Progenitor cell of endocrine pancreas (in vitro differentiated cells): ENCODE measurements at regions not wholly inside any gene's neighbourhood (a gene's known extent, or its start where the extent isn't known, plus 50 kb on each side); places are given as distances from the start of the nearest gene placed in this dataset.

Experiments
- DNase-seq: peaks from one replicate; pipeline ENCODE4 v3.0.0; 2021; ENCODE audit warnings: low spot score; ENCODE audit not compliant: unreplicated experiment
- H3K27ac Mint-ChIP-seq: 2 replicates; pipeline ENCODE4 v1.8.0; 2021; ENCODE audit warnings: mild to moderate bottlenecking, moderate library complexity, mixed read lengths
- H3K27me3 Mint-ChIP-seq: 2 replicates; pipeline ENCODE4 v1.8.0; 2021; ENCODE audit warnings: mixed read lengths
- H3K36me3 Mint-ChIP-seq: 2 replicates; pipeline ENCODE4 v1.8.0; 2022; ENCODE audit warnings: mixed read lengths; ENCODE audit not compliant: insufficient read depth
- H3K4me1 Mint-ChIP-seq: 2 replicates; pipeline ENCODE4 v1.8.0; 2021; ENCODE audit warnings: low read depth, mixed read lengths
- H3K4me3 Mint-ChIP-seq: 2 replicates; pipeline ENCODE4 v1.8.0; 2021; ENCODE audit warnings: low read depth, mild to moderate bottlenecking, moderate library complexity, mixed read lengths
- H3K9me3 Mint-ChIP-seq: 2 replicates; pipeline ENCODE4 v1.8.0; 2021; ENCODE audit warnings: low read depth, mixed read lengths
- CTCF ChIP-seq: fragments of 200-600 bp; sonication (generic); IDR thresholded peaks from one replicate; pipeline ENCODE4 v1.5.0; 2021; ENCODE audit warnings: antibody characterized with exemption, mild to moderate bottlenecking; ENCODE audit not compliant: unreplicated experiment

GRCh38 chr2:150710041-150710440 is 222.6 kb upstream of the RND3 start:
- no peaks in the 10 kb centered on the region for H3K36me3 Mint-ChIP-seq
- TF ChIP-seq CTCF: no peak

GRCh38 chr2:150706561-150706960 is 219.1 kb upstream of the RND3 start:
- no peak overlapping the region for H3K4me3 Mint-ChIP-seq
- H3K36me3 Mint-ChIP-seq: no peaks in the 10 kb centered on the region
- H3K27ac Mint-ChIP-seq: no peak overlapping the region
- TF ChIP-seq CTCF: no peak
- H3K4me1 Mint-ChIP-seq: peaks cover 3% of the 10 kb centered on the region
- no peak for DNase-seq
- no peaks in the 10 kb centered on the region for H3K27me3 Mint-ChIP-seq
- H3K9me3 Mint-ChIP-seq: no peaks in the 10 kb centered on the region

More at GRCh38 chr2:150710041-150710440, 222.6 kb upstream of the RND3 start:
- Mint-ChIP-seq H3K4me3 (no peak overlapping the region), H3K4me1 (no peaks in the 10 kb centered on the region), H3K9me3 (no peaks in the 10 kb centered on the region), H3K27ac (no peak overlapping the region), H3K27me3 (no peaks in the 10 kb centered on the region)
- DNase-seq: no peak

- no peak for TF ChIP-seq CTCF
- Mint-ChIP-seq H3K4me3 (no peak overlapping the region), H3K9me3 (no peaks in the 10 kb centered on the region), H3K36me3 (no peaks in the 10 kb centered on the region), H3K27ac (no peak overlapping the region), H3K27me3 (no peaks in the 10 kb centered on the region), H3K4me1 (peaks cover 3% of the 10 kb centered on the region)
- no peak for DNase-seq
These were observed 218.3 kb upstream of the RND3 start for GRCh38 chr2:150705767-150706166.

GRCh38 chr2:150705357-150705756 is 217.9 kb upstream of the RND3 start:
- Mint-ChIP-seq H3K36me3 (no peaks in the 10 kb centered on the region), H3K4me1 (peaks cover 3% of the 10 kb centered on the region), H3K4me3 (no peak overlapping the region), H3K27ac (no peak overlapping the region), H3K27me3 (no peaks in the 10 kb centered on the region), H3K9me3 (no peaks in the 10 kb centered on the region)
- no peak for TF ChIP-seq CTCF
- DNase-seq: no peak

- Mint-ChIP-seq H3K9me3 (no peaks in the 10 kb centered on the region), H3K4me3 (no peak overlapping the region), H3K27me3 (no peaks in the 10 kb centered on the region), H3K27ac (no peak overlapping the region), H3K4me1 (peaks cover 3% of the 10 kb centered on the region), H3K36me3 (no peaks in the 10 kb centered on the region)
- DNase-seq: no peak
- TF ChIP-seq CTCF: no peak
These were observed 215.3 kb upstream of the RND3 start for GRCh38 chr2:150702791-150703190.
